DOHH2 (cell line): ENCODE measurements at regions not wholly inside any gene's neighbourhood (a gene's known extent, or its start where the extent isn't known, plus 50 kb on each side); places are given as distances from the start of the nearest gene placed in this dataset.
"Not testable (repeated sequence)": the region's sequence is repeated elsewhere in the genome, so short reads cannot be mapped to it uniquely, and the experiment has no call there.

Experiments used
- H3F3A ChIP-seq: fragments of 200-600 bp; sonication (generic), shearing (Covaris generic); 2 replicates; pipeline ENCODE4 v1.6.0; 2016; ENCODE audit warnings: antibody characterized with exemption, mild to moderate bottlenecking; ENCODE audit not compliant: control insufficient read depth, insufficient read depth
- H3K27ac ChIP-seq: fragments of 200-600 bp; sonication (generic); 2 replicates; pipeline ENCODE4 v1.5.1; 2014; ENCODE audit warnings: low read depth, mild to moderate bottlenecking, low read length, moderate library complexity
- H3K27me3 ChIP-seq: fragments of 200-600 bp; sonication (generic); 2 replicates; pipeline ENCODE4 v1.6.1; 2014; ENCODE audit warnings: mild to moderate bottlenecking, low read length, mixed read lengths; ENCODE audit not compliant: control insufficient read depth
- H3K36me3 ChIP-seq: fragments of 200-600 bp; sonication (generic); 2 replicates; pipeline ENCODE4 v1.6.1; 2014; ENCODE audit warnings: mild to moderate bottlenecking, low read length, moderate library complexity, mixed read lengths; ENCODE audit not compliant: control insufficient read depth
- H3K4me1 ChIP-seq: fragments of 200-600 bp; sonication (generic); 2 replicates; pipeline ENCODE4 v1.6.1; 2014; ENCODE audit warnings: mild to moderate bottlenecking, low read length, mixed read lengths; ENCODE audit not compliant: control insufficient read depth
- H3K4me2 ChIP-seq: fragments of 200-600 bp; sonication (generic); 2 replicates; pipeline ENCODE4 v1.6.0; 2014; ENCODE audit warnings: mild to moderate bottlenecking, low read length, moderate library complexity
- H3K4me3 ChIP-seq: fragments of 200-600 bp; sonication (generic); 2 replicates; pipeline ENCODE4 v1.5.1; 2014; ENCODE audit warnings: mild to moderate bottlenecking, low read length, mixed read lengths
- H3K79me2 ChIP-seq: fragments of 200-600 bp; sonication (generic); 2 replicates; pipeline ENCODE4 v1.6.1; 2014; ENCODE audit warnings: mild to moderate bottlenecking, low read length, mixed read lengths; ENCODE audit not compliant: control insufficient read depth
- H3K9me2 ChIP-seq: fragments of 200-600 bp; sonication (generic); replicated peaks from 2 replicates; pipeline ENCODE4 v1.6.1; 2014; ENCODE audit warnings: mild to moderate bottlenecking, low read length, mixed read lengths; ENCODE audit not compliant: control insufficient read depth
- H3K9me3 ChIP-seq: fragments of 200-600 bp; sonication (generic); 2 replicates; pipeline ENCODE4 v1.6.1; 2014; ENCODE audit warnings: antibody characterized with exemption, low read length, mixed read lengths; ENCODE audit not compliant: control insufficient read depth, insufficient read depth
- H4K20me1 ChIP-seq: fragments of 200-600 bp; sonication (generic); 2 replicates; pipeline ENCODE4 v1.6.0; 2014; ENCODE audit warnings: low read depth, mild to moderate bottlenecking, antibody characterized with exemption, low read length, moderate library complexity; ENCODE audit not compliant: control insufficient read depth, insufficient read depth
- CTCF ChIP-seq: fragments of 200-600 bp; sonication (generic); IDR thresholded peaks from one replicate; pipeline ENCODE4 v1.5.1; 2014; ENCODE audit warnings: antibody characterized with exemption, mild to moderate bottlenecking, low read depth, low read length; ENCODE audit not compliant: poor library complexity, severe bottlenecking
- EZH2phosphoT487 ChIP-seq: fragments of 200-600 bp; sonication (generic); IDR thresholded peaks from 2 replicates; pipeline ENCODE4 v1.6.1; 2017; ENCODE audit warnings: borderline replicate concordance, mild to moderate bottlenecking, antibody characterized with exemption, low read length, moderate library complexity, mixed read lengths

GRCh38 chr3:20480786-20481365 lies 294.9 kb upstream of the SGO1 start:
- no peaks in the 10 kb centered on the region for H3K79me2 ChIP-seq
- no peak overlapping the region for H3K4me3 ChIP-seq
- H3K9me3 ChIP-seq = no peaks in the 10 kb centered on the region
- H3K4me2 ChIP-seq = no peak overlapping the region
- H3F3A ChIP-seq = no peaks in the 10 kb centered on the region
- H3K4me1 ChIP-seq = no peaks in the 10 kb centered on the region
- no peaks in the 10 kb centered on the region for H3K27me3 ChIP-seq
- TF ChIP-seq CTCF (no peak), EZH2phosphoT487 (no peak)
- H3K36me3 ChIP-seq = no peaks in the 10 kb centered on the region
- no peaks in the 10 kb centered on the region for H4K20me1 ChIP-seq
- H3K9me2 ChIP-seq = no peaks in the 10 kb centered on the region
- H3K27ac ChIP-seq = no peak overlapping the region

- TF ChIP-seq EZH2phosphoT487 (no peak), CTCF (no peak)
- Histone ChIP-seq H3F3A (no peaks in the 10 kb centered on the region), H3K27ac (no peak overlapping the region), H3K4me2 (no peak overlapping the region), H3K79me2 (no peaks in the 10 kb centered on the region), H3K9me3 (no peaks in the 10 kb centered on the region), H3K27me3 (no peaks in the 10 kb centered on the region), H3K36me3 (no peaks in the 10 kb centered on the region), H3K4me1 (no peaks in the 10 kb centered on the region), H3K4me3 (no peak overlapping the region), H4K20me1 (no peaks in the 10 kb centered on the region), H3K9me2 (no peaks in the 10 kb centered on the region)
Measured at GRCh38 chr3:20478436-20478835, 292.4 kb upstream of the SGO1 start.

GRCh38 chr3:20464237-20464636 lies 278.2 kb upstream of the SGO1 start:
- not testable (repeated sequence) for H3K9me3 ChIP-seq, H3K36me3 ChIP-seq, H3K4me2 ChIP-seq, H3K9me2 ChIP-seq, H3K27me3 ChIP-seq, H3K4me3 ChIP-seq, H3K4me1 ChIP-seq, H3F3A ChIP-seq, H3K27ac ChIP-seq, H4K20me1 ChIP-seq, H3K79me2 ChIP-seq

- Histone ChIP-seq H3K4me2 (no peak overlapping the region), H3K79me2 (no peaks in the 10 kb centered on the region), H3K27me3 (no peaks in the 10 kb centered on the region)
Measured at GRCh38 chr3:20462723-20463122, 276.7 kb upstream of the SGO1 start.

More at GRCh38 chr3:20462723-20463122, 276.7 kb upstream of the SGO1 start:
- no peak for TF ChIP-seq EZH2phosphoT487
- no peak for TF ChIP-seq CTCF
- H3K4me1 ChIP-seq = no peaks in the 10 kb centered on the region
- H3K36me3 ChIP-seq = no peaks in the 10 kb centered on the region
- no peaks in the 10 kb centered on the region for H3F3A ChIP-seq
- H3K9me3 ChIP-seq = no peaks in the 10 kb centered on the region
- no peaks in the 10 kb centered on the region for H4K20me1 ChIP-seq
- no peak overlapping the region for H3K4me3 ChIP-seq
- no peaks in the 10 kb centered on the region for H3K9me2 ChIP-seq
- H3K27ac ChIP-seq = no peak overlapping the region
